Ovary (tissue), 7 donors: ENCODE measurements at regions not wholly inside any gene's neighbourhood (a gene's known extent, or its start where the extent isn't known, plus 50 kb on each side); places are given as distances from the start of the nearest gene placed in this dataset.

Experiments
- DNase-seq, 5 donors: peaks; one replicate each; pipeline ENCODE4 v3.0.0-alpha.2; 2019 to 2020
- H3K27ac ChIP-seq, 2 donors: fragments of 200-600 bp; one replicate each; pipeline versions ENCODE4 v1.5.1 to v1.8.0; 2019 to 2022
- H3K27me3 ChIP-seq: fragments of 200-600 bp; one replicate; pipeline ENCODE4 v1.8.0; 2022
- H3K36me3 ChIP-seq: fragments of 200-600 bp; sonication (generic); one replicate; pipeline ENCODE4 v1.5.1; 2019
- H3K4me1 ChIP-seq: one replicate; pipeline ENCODE4 v1.8.1; 2013; ENCODE audit warnings: mild to moderate bottlenecking, moderate library complexity; ENCODE audit not compliant: insufficient read depth
- H3K4me3 ChIP-seq: fragments of 200-600 bp; sonication (generic); one replicate; pipeline ENCODE4 v1.5.1; 2017
- H3K9me3 ChIP-seq, 2 donors: fragments of 200-600 bp in 1 of 2; sonication (generic) in 1 of 2; one replicate each; pipeline versions ENCODE4 v1.5.1 to v1.8.1; 2013 to 2019; ENCODE audit warnings: mild to moderate bottlenecking in 1 of 2, moderate library complexity in 1 of 2
- EP300 ChIP-seq: sonication (generic); formaldehyde crosslinking; IDR thresholded peaks from one replicate; pipeline ENCODE4 v1.6.1; 2017; ENCODE audit warnings: antibody characterized with exemption
- POLR2A ChIP-seq: fragments of 450-650 bp; IDR thresholded peaks from one replicate; pipeline ENCODE4 v1.6.1; 2017; ENCODE audit warnings: antibody characterized with exemption, mild to moderate bottlenecking, moderate library complexity
- WGBS, 3 donors: extraction: QIAGEN DNeasy Blood & Tissue Kit in 1 of 3; methylation state at CpG; one replicate each; pipeline versions ENCODE4 v1.1.5 to v1.1.7; 2013 to 2017; 5-methylcytosine and 5-hydroxymethylcytosine counted together
- intact Hi-C, 4 donors: fragments of 100-400 bp; cut with DNase I; formaldehyde crosslinking; loops; one replicate each; pipeline versions ENCODE4 v1.11.0 to v1.15.1; 2022 to 2023
- TF ChIP-seq, protein P1 (sequence below), 3 donors: fragments of 450-650 bp in 2 of 3; fragments of 200-600 bp in 1 of 3; IDR thresholded peaks; one replicate each; pipeline versions ENCODE4 v1.5.1 to v1.8.0; 2016 to 2022; ENCODE audit warnings: antibody characterized with exemption in 3 of 3, mild to moderate bottlenecking in 1 of 3
- donor health status: DM: no; HTN: no; CAD: no; lungs with moderate emphysema.
- donor health status: DM: no; HTN: no; CAD: no.
- donor health status: Bipolar disorder and iron deficiency.
- donor health status: DM: no; HTN: no; CAD: no.
- donor health status: DM: yes; HTN: yes; CAD: no.

DNA sequence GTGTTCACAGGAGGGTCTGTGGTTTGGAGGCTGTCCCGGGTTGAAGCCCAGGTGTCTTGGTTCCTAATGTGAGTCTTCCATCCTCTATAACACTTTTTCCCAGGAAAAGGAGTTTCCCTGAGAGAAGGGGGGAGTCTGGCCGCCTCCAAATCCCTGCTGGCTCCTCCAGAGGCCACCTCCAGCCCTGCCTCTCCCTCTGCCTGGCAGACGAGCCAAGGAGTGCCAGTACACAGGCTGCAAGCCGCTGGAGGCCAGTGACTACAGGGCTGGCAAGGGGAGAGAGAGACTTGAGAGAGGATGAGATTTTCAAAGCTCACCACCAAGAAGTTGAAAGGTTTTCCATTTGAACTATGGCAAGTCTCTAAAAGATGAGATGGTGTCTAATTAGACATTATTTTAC is 154.2 kb upstream of the ID2 start:
- H3K36me3 ChIP-seq, result no peaks in the 10 kb centered on the region
- H3K27ac ChIP-seq, result no peak overlapping the region
- no peaks in the 10 kb centered on the region for H3K9me3 ChIP-seq
- H3K27me3 ChIP-seq, result no peaks in the 10 kb centered on the region
- H3K4me3 ChIP-seq, result no peak overlapping the region
- 58 to 62% (median 60%) methylated on average over 4 of the region's 4 CpGs for WGBS, 3 donors
- intact Hi-C loops, result no loop called here
- no peaks in the 10 kb centered on the region for H3K4me1 ChIP-seq
- TF ChIP-seq POLR2A, result no peak
- TF ChIP-seq, protein P1, sequence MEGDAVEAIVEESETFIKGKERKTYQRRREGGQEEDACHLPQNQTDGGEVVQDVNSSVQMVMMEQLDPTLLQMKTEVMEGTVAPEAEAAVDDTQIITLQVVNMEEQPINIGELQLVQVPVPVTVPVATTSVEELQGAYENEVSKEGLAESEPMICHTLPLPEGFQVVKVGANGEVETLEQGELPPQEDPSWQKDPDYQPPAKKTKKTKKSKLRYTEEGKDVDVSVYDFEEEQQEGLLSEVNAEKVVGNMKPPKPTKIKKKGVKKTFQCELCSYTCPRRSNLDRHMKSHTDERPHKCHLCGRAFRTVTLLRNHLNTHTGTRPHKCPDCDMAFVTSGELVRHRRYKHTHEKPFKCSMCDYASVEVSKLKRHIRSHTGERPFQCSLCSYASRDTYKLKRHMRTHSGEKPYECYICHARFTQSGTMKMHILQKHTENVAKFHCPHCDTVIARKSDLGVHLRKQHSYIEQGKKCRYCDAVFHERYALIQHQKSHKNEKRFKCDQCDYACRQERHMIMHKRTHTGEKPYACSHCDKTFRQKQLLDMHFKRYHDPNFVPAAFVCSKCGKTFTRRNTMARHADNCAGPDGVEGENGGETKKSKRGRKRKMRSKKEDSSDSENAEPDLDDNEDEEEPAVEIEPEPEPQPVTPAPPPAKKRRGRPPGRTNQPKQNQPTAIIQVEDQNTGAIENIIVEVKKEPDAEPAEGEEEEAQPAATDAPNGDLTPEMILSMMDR (IDR thresholded peaks at IDR 0.05), result no peak
- no peak for TF ChIP-seq EP300
- no peak for DNase-seq

- 98 to 100% (median 99%) methylated on average over 3 of the region's 3 CpGs for WGBS, 3 donors
Observed at GRCh38 chr2:8528863-8529262, 153.0 kb upstream of the ID2 start.

GRCh38 chr2:8529706-8530277 is 152.1 kb upstream of the ID2 start:
- Histone ChIP-seq H3K4me1 (no peaks in the 10 kb centered on the region), H3K9me3 (no peaks in the 10 kb centered on the region), H3K27me3 (no peaks in the 10 kb centered on the region), H3K4me3 (no peak overlapping the region), H3K27ac (no peak overlapping the region), H3K36me3 (no peaks in the 10 kb centered on the region)
- TF ChIP-seq POLR2A (no peak), EP300 (no peak)
- TF ChIP-seq, protein P1 (IDR thresholded peaks at IDR 0.05), result no peak
- no peak for DNase-seq
- intact Hi-C loops, result loop anchor here in 1 of 4 donors (10.0 kb wide), 1 partner anchor 525 kb away; no protein-coding TSS in a partner anchor
- WGBS, 3 donors, result 87 to 94% (median 87%) methylated on average over 6 of the region's 6 CpGs

More at GRCh38 chr2:8528863-8529262, 153.0 kb upstream of the ID2 start:
- no peak for DNase-seq
- no peak overlapping the region for H3K4me3 ChIP-seq
- no peak for TF ChIP-seq EP300
- TF ChIP-seq, protein P1 (IDR thresholded peaks at IDR 0.05), result no peak
- no peak for TF ChIP-seq POLR2A
- intact Hi-C loops, result no loop called here
- no peaks in the 10 kb centered on the region for H3K9me3 ChIP-seq
- H3K27ac ChIP-seq, result no peak overlapping the region
- H3K4me1 ChIP-seq, result no peaks in the 10 kb centered on the region
- H3K27me3 ChIP-seq, result no peaks in the 10 kb centered on the region
- H3K36me3 ChIP-seq, result no peaks in the 10 kb centered on the region

DNA sequence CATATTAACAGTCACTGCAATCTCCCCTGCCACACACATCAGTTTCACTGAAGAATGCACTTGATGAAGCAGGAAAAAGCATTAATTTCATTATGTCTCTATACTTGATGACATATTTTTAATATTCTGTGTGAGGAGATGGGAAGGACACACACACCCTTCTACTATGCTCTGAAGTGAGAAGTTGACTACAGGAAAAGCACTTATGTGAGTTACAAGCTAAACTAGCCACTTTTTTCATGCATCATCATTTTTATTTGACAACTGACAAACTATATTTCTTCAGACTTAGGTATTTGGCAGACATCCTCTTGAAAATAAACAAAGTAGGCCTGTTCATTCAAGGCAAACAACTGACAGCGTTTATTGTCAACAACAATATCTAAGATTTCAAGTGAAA is 150.4 kb upstream of the ID2 start:
- no peak for DNase-seq
- TF ChIP-seq, protein P1 (IDR thresholded peaks at IDR 0.05), result no peak
- TF ChIP-seq EP300 (no peak), POLR2A (no peak)
- H3K27ac ChIP-seq, result no peak overlapping the region
- intact Hi-C loops, result loop anchor here in 1 of 4 donors (10.0 kb wide), 1 partner anchor 527 kb away; no protein-coding TSS in a partner anchor
- H3K4me3 ChIP-seq, result no peak overlapping the region
- no peaks in the 10 kb centered on the region for H3K36me3 ChIP-seq
- H3K27me3 ChIP-seq, result no peaks in the 10 kb centered on the region
- H3K4me1 ChIP-seq, result peaks cover 7% of the 10 kb centered on the region
- 92 to 94% (median 93%) methylated on average over 1 of the region's 1 CpG for WGBS, 3 donors
- H3K9me3 ChIP-seq, result no peaks in the 10 kb centered on the region
